ENCODE measurements at regions not wholly inside any gene's neighbourhood (a gene's known extent, or its start where the extent isn't known, plus 50 kb on each side); places are given as distances from the start of the nearest gene placed in this dataset.

GRCh38 chr12:17084831-17085230 is 478.9 kb upstream of the LMO3 start:
- Histone ChIP-seq H3K27me3 (ENCODE audit: control insufficient read depth, insufficient read depth, low read length) (no peaks in the 10 kb centered on the region), H3K36me3 (ENCODE audit: control insufficient read depth, insufficient read depth, low read length) (no peaks in the 10 kb centered on the region), H3K4me3 (ENCODE audit: low read depth, low read length) (no peak overlapping the region)
- DNase-seq (ENCODE audit: low read depth): no peak
- TF ChIP-seq CTCF (IDR thresholded peaks at IDR 0.05; ENCODE audit: insufficient read depth, low read length, poor library complexity, severe bottlenecking): no peak

GRCh38 chr12:17079251-17079909 is 473.4 kb upstream of the LMO3 start:
- Histone ChIP-seq H3K36me3 (ENCODE audit: control insufficient read depth, insufficient read depth, low read length) (no peaks in the 10 kb centered on the region), H3K4me3 (ENCODE audit: low read depth, low read length) (no peak overlapping the region), H3K27me3 (ENCODE audit: control insufficient read depth, insufficient read depth, low read length) (no peaks in the 10 kb centered on the region)
- TF ChIP-seq CTCF (IDR thresholded peaks at IDR 0.05; ENCODE audit: insufficient read depth, low read length, poor library complexity, severe bottlenecking): peak; percentile 1
- DNase-seq (ENCODE audit: low read depth): no peak

- Histone ChIP-seq H3K36me3 (ENCODE audit: control insufficient read depth, insufficient read depth, low read length) (no peaks in the 10 kb centered on the region), H3K27me3 (ENCODE audit: control insufficient read depth, insufficient read depth, low read length) (no peaks in the 10 kb centered on the region), H3K4me3 (ENCODE audit: low read depth, low read length) (no peak overlapping the region)
- no peak for DNase-seq (ENCODE audit: low read depth)
- TF ChIP-seq CTCF (IDR thresholded peaks at IDR 0.05; ENCODE audit: insufficient read depth, low read length, poor library complexity, severe bottlenecking): no peak
Observed at GRCh38 chr12:17077594-17077993, 471.6 kb upstream of the LMO3 start.

- no peaks in the 10 kb centered on the region for H3K36me3 ChIP-seq (ENCODE audit: control insufficient read depth, insufficient read depth, low read length)
- TF ChIP-seq CTCF (IDR thresholded peaks at IDR 0.05; ENCODE audit: insufficient read depth, low read length, poor library complexity, severe bottlenecking): no peak
- H3K4me3 ChIP-seq (ENCODE audit: low read depth, low read length): no peak overlapping the region
- DNase-seq (ENCODE audit: low read depth): no peak
- H3K27me3 ChIP-seq (ENCODE audit: control insufficient read depth, insufficient read depth, low read length): no peaks in the 10 kb centered on the region
Observed at GRCh38 chr12:17076811-17077210, 470.8 kb upstream of the LMO3 start.

- no peak overlapping the region for H3K4me3 ChIP-seq (ENCODE audit: low read depth, low read length)
- H3K36me3 ChIP-seq (ENCODE audit: control insufficient read depth, insufficient read depth, low read length): no peaks in the 10 kb centered on the region
- no peak for DNase-seq (ENCODE audit: low read depth)
- H3K27me3 ChIP-seq (ENCODE audit: control insufficient read depth, insufficient read depth, low read length): no peaks in the 10 kb centered on the region
- TF ChIP-seq CTCF (IDR thresholded peaks at IDR 0.05; ENCODE audit: insufficient read depth, low read length, poor library complexity, severe bottlenecking): no peak
Observed at GRCh38 chr12:17076028-17076744, 470.2 kb upstream of the LMO3 start.
